NCI-H2107 (cell line): ENCODE measurements at regions not wholly inside any gene's neighbourhood (a gene's known extent, or its start where the extent isn't known, plus 50 kb on each side); places are given as distances from the start of the nearest gene placed in this dataset.

ENCODE experiments used
- DNase-seq: peaks from one replicate; lab custom pipeline; 2025; lab: John Stamatoyannopoulos, UW

GRCh38 chr14:22477569-22478194 is 111.3 kb downstream of the DAD1 start:
- no peak for DNase-seq

- no peak for DNase-seq
These were observed 112.1 kb downstream of the DAD1 start for GRCh38 chr14:22476887-22477286.

GRCh38 chr14:22476005-22476751 is 112.8 kb downstream of the DAD1 start:
- DNase-seq: no peak

DNA sequence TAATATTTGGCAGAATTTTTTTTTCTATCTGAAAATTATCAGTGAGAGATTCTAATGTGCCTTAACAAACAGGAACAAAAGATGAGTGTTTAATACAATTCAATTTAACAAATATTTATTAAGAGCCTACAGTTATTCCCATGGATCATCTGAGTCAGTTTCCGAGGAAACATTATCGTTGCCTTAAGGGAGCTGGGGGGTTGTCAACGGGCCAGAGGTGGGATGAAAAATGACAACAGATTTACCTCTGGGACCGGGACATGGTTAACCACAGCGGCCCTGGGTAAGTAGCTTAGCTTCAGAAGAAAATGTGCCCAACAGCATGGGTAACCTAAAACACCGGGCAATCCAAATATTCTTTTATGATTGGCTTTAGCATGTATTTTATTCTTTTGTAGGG is 113.6 kb downstream of the DAD1 start:
- DNase-seq: no peak

- no peak for DNase-seq
These were observed 114.2 kb downstream of the DAD1 start for GRCh38 chr14:22474730-22475351.

DNA sequence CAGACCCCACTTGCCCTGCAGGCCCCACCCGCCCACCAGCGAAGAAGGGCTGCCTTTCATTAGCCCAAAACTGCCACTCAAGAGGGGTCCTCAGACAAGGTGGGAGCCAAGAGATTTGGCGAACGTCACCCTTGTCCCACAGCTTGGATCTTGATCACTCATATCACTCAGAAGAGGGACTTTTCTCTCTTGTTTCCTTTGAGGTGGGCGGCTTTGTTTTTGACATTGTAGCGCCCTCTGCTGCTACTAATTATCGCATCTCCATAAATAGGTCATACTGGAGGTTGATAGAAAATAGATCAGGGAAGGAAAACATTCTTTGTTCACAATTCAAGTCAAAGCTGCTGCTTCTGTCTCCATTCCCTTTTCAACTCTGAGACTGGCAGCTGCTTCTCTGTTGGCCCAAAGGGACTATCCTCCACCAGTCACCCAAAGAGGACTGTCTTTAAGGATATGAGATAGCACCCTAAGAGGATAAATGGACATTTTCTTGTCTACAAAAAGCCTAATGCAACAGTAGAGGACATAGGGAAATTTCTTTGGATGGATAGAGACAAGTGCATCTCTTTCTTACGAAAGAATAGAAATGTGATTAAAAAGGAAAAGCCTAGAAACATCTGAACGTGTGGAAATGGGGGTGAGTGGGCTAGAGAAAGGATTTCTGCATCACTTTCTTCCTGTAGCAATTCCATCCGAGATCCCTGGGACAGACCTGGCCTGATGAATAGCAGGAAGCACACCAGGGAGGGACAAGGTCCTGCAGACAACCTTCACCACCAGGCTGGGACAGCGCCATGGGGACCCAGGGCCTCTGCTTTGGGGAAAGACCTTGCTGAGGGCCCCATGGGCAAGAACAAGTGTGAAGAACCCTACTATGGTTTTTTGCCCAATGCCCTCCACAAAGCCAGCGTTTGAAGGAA is 115.8 kb downstream of the DAD1 start:
- DNase-seq: peak; percentile 13

- no peak for DNase-seq
These were observed 116.6 kb downstream of the DAD1 start for GRCh38 chr14:22472466-22472865.

GRCh38 chr14:22471545-22472121 is 117.4 kb downstream of the DAD1 start:
- no peak for DNase-seq

GRCh38 chr14:22469538-22470303 is 119.3 kb downstream of the DAD1 start:
- no peak for DNase-seq

DNA sequence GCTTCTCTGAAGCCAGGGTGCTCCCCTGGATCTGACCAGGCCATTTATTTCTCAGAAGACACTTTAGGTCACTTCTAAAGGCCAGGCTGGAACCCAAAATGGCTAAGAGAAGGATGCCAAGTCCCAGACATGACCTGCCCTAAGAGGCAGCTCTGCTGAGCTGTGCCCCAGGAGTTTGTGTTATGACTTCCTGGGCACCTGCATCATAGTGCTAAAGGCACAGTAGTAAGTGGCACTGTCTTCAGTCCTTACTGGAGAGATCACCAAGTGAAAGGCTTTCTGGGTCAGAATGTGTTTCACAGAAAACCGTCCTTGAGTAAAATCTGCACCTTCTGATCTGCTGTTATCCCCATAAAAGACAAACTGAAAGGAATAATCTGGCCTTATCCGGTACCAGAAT is 120.2 kb downstream of the DAD1 start:
- DNase-seq: no peak

DNA sequence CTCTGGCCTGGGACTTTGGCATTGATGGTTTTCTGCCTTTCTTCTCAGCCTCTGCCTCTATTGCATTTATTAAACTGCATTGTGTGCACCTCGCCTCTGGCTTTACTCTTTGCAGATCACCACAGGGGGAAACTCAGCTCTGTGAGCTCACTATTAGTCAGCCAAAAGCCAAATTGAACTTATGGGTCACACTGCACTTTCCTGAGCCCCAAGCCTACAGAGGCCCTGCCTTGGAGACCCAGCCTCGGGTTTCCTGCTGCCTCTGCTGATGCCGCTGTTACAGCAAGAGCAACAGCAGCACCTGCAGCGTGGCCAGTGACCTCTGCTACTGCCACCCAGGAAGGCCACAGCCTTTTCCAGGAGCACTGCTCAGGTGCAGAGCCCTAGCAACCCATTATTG is 122.5 kb downstream of the DAD1 start:
- DNase-seq: no peak

DNA sequence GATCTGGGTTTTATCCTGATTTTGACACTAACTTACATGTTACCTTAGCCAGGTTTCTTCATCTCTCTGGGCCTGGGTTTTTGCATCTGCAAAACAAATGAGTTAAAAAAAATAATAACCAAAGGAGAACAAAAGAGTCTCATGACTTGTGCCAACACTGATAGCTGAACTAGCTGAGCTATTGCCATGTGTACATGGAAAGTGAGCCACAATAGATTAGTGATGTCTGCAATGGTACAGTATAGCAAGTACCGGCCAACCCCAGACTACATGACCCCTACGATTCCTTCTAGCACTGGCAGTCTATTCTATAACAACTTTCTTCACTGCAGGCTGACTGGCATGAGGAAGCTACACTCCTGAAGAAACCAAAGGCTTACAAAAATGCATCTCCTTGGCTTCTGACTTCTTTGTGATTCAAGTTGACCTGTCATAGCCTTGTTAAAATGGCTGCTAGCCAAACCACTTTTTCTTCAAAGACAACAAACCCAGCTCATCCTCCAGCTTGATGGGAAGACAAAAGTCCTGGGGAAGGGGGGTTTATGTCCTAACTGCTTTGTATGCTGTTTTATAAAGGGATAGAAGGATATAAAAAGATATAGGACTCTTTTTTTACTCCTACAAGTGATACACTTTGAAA is 123.7 kb downstream of the DAD1 start:
- DNase-seq: no peak

DNA sequence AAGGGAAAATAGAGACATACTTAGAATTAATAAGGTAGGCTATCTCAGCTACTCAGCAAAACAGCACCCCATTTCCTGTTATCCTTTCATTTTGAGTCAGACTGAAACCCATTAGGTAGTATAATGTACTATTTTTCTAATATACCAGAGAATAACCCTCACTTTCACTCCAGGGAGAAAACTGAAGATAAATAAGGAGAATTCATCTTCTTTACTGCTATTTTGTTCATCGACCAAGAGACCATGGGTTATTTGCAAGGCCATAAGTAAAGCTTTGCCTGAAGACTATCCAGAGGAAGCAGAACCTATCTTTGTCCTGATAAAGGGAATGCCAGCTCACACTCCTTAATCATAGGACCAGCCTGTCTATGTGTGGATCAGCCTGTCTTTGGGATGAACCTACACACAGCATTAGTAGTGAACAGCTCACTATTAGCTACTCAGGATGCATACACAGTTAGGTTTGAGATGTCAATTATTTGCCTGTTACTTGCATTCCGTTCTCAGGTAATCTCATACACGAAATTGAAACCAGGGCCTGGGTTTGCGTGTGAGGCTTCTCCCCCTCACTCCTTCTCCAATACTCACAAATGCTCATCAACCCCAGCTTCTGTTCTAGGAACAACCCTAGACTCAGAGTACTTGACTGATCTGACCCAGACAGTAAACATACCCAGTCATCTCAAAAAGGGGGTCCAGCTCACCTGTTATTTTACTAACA is 124.4 kb downstream of the DAD1 start:
- no peak for DNase-seq

DNA sequence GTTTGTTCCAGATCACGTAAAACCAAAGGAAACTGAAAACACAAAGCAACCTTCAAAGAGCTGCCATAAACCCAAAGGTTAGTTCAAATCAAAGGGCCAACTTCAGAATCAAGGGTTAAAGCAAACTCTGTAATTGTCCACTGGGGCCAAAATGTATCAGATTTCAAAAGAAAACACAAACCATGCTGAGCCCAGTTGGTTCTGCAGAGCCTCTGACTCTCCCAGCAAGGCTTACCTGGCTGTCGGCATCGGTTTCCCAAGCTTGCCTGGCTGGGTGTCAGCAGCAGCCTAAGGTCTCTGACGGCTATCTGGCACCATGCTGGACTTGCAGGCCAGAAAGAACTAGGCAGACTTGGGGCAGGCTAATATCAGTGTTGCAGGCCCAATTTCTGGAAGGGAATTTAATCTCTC is 125.3 kb downstream of the DAD1 start:
- DNase-seq: no peak

DNA sequence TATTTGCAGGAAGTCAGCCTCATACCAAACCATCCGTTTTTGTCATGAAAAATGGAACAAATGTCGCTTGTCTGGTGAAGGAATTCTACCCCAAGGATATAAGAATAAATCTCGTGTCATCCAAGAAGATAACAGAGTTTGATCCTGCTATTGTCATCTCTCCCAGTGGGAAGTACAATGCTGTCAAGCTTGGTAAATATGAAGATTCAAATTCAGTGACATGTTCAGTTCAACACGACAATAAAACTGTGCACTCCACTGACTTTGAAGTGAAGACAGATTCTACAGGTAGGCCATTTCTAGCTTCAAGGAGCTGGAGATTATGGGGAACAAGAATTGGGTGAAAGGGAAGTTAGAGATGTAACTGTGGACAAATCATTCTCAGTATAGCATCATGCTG is 126.1 kb downstream of the DAD1 start:
- DNase-seq: no peak

DNA sequence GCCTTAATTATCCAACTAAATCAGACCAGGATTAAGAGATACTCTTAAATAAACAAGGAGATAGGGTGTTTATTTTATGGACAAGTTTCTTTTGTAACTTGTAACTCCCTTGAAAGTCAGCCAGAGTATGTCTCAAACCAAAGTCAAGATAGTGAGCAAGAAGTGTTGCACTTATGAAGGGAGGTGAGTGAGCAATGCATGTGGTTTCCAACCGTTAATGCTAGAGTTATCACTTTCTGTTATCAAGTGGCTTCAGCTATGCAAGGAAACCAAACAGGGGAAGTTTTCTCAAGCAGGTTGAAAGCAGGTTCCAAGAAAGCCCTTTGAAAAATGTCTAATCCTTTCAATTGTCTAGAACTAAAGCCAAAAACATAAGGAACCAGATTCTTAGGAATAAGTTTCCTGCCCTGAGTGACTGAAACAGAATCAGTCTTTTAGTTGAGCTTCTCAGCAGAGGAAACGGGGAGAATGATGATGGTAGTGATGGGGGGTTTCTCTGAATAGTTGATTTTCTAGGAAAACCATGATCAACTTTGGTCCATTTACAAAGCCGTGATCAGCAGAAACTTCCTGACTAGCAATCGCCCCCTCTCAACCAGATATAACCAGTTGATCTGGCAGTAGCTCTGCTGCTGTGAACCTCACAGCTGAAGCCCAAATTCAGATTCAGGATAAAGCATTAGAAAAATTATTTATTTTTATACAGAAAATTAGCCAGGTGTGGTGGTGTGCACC is 128.4 kb downstream of the DAD1 start:
- DNase-seq: no peak

- no peak for DNase-seq
These were observed 130.3 kb downstream of the DAD1 start for GRCh38 chr14:22458737-22459136.

GRCh38 chr14:22456998-22457594 is 131.9 kb downstream of the DAD1 start:
- DNase-seq: no peak

- DNase-seq: no peak
These were observed 132.6 kb downstream of the DAD1 start for GRCh38 chr14:22456421-22456820.
